Vagina (tissue), 2 donors: ENCODE measurements at regions not wholly inside any gene's neighbourhood (a gene's known extent, or its start where the extent isn't known, plus 50 kb on each side); places are given as distances from the start of the nearest gene placed in this dataset.

ENCODE experiments used
- CTCF ChIP-seq, 3 experiments: fragments of 450-650 bp in 2 of 3; fragments of 200-600 bp in 1 of 3; sonication (generic) in 1 of 3; IDR thresholded peaks; one replicate each; pipeline ENCODE4 v1.5.1; 2017 to 2019; ENCODE audit warnings: antibody characterized with exemption in 3 of 3, mild to moderate bottlenecking in 2 of 3, moderate library complexity in 2 of 3
- POLR2A ChIP-seq, 2 donors: fragments of 450-650 bp; IDR thresholded peaks; one replicate each; pipeline ENCODE4 v1.6.1; 2017; ENCODE audit warnings: antibody characterized with exemption in 2 of 2, mild to moderate bottlenecking in 2 of 2, moderate library complexity in 2 of 2

- TF ChIP-seq CTCF (IDR thresholded peaks at IDR 0.05) (no peak), POLR2A (IDR thresholded peaks at IDR 0.05) (no peak)
Observed at GRCh38 chr1:8116894-8117264, 90.8 kb upstream of the ERRFI1 start.
